HG02798 (cell line): ENCODE measurements at regions not wholly inside any gene's neighbourhood (a gene's known extent, or its start where the extent isn't known, plus 50 kb on each side); places are given as distances from the start of the nearest gene placed in this dataset.
A peak's percentile ranks its signal among the peaks of the same experiment; 100 is the strongest.
"Not testable (repeated sequence)": the region's sequence is repeated elsewhere in the genome, so short reads cannot be mapped to it uniquely, and the experiment has no call there.

Source experiments
- ATAC-seq: cut with Tn5 transposase; IDR thresholded peaks from one replicate; pipeline ENCODE4 v1.9.1; 2021; ENCODE audit warnings: mild to moderate bottlenecking; ENCODE audit not compliant: unreplicated experiment, poor library complexity

DNA sequence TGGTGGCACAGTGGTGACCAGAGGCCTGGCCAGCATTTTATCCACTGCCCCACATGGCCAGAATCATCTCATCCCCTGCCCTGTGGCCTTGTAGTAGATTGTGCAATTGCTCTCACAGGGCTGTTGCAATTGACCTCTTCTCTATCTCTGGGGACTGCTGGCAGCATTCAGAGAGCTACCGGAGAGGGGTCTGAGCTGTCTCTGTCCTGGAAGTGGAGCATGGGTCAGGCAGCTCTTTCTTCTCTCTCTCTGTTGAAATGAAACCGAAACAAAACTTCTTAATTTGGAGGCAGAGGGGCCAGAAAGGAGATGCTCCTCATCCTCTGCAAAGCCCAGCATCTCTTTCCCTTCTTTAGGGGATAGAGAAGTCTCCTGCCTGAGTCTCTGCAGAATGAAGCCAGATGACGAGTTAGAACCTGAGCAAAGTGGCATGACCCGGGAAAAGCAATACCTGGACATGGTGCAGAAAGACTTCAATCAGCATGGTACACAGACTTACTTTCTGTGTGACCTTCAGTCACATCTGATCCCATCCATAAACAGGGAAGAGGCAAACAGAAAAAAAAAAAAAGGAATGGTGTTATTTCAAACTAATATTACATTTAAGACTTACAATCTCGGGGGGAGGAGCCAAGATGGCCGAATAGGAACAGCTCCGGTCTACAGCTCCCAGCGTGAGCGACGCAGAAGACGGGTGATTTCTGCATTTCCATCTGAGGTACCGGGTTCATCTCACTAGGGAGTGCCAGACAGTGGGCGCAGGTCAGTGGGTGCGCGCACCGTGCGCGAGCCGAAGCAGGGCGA is 144.5 kb upstream of the BCL6 start:
- ATAC-seq: no peak

DNA sequence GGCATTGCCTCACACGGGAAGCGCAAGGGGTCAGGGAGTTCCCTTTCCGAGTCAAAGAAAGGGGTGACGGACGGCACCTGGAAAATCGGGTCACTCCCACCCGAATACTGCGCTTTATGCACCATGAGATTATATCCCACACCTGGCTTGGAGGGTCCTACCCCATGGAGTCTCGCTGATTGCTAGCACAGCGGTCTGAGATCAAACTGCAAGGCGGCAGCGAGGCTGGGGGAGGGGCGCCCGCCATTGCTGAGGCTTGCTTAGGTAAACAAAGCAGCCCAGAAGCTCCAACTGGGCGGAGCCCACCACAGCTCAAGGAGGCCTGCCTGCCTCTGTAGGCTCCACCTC is 145.1 kb upstream of the BCL6 start:
- not testable (repeated sequence) for ATAC-seq

DNA sequence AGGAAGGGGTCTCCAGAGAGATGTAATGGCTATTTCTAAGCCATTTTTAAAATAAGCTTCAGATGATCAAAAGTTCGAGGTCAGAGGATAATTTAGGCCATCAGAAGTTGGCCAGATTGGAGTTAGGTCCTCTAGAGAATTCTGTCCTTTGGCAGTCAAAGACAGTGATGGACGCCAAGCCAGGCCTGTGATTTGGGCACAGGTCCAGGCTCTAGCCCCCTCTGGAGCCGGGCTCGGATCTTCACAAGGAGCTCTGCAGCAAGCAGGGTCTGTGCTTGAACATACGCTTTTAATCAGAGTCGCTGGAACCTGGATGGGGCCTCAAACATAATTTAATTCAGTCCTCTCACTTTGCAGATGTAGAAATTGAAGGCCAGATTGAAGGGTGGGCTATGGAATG is 151.4 kb upstream of the BCL6 start:
- ATAC-seq: no peak

- ATAC-seq: no peak
These were observed 154.0 kb upstream of the BCL6 start for GRCh38 chr3:187899246-187899645.

DNA sequence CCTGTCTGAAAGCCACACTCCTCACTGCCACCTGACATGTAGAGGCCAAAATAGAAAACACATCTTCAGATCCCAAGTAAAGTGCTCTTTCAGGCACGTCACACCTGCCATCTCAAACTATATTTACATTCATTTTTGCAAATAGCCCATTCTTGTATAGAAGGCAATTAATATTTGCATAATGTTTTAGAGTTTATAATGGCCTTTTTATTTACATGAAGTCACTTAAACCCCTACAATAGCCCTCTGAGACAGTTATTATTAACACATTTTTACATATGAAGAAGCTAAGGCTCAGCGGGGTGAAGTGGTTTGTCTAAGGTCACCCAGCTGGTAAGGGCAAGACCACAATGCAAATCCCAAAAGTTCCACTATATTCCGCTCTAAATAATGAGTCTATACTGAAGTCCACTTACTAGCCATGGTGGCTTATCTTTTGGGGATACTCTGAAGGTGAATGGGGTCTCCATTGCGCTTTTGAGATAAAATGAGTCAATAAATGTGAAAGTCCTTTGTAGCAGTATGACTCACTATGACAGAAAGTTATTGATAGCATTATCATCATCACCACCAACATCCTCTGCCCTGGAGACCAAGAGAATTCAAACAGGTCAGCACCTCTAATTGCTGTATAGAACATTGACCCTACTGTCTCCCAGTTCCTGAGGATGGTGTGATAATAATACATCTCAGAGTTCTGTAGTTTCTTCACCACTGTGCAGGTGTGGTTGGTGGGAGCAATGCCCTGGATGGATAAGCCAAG is 155.9 kb upstream of the BCL6 start:
- no peak for ATAC-seq

DNA sequence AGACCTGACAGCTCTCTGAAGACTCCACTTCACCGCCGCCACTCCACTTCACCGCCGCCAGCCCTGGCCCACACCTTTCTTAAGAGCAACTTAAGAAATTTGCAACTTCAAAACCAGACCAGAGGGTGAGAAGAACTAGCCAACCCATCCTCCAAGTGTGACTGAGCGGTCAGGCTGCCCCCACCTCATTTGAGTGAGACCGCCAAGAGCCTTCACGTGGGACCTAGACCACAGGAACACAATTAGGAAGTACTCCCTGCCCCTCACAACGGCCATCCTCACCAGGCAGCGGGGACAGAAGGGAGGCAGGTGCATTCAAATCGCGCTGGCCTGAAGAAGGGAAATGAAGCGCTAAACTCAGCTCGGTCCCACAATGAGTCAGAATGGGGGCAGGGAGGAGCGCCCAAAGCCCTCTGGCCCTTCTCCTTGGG is 156.8 kb upstream of the BCL6 start:
- ATAC-seq: peak; percentile 48

GRCh38 chr3:187902936-187903335 is 157.7 kb upstream of the BCL6 start:
- no peak for ATAC-seq

DNA sequence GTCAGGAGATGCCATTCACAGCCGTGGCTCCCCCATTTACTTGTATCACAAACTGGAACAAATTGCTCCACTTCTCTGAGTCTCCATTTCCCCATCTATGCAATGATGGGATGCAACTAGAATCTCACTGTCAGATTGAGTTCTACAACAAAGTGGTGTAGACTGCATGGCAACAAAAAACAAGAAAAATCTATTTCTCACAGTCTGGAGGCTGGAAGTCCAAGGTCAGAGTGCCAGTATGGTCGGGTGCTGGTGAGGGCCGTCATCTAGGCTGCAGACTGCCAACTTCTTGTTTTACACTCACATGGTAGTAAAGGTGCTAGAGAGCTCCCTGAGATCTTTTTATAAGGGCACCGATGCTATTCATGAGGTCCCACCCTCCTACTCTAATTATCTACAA is 158.4 kb upstream of the BCL6 start:
- ATAC-seq: no peak

- no peak for ATAC-seq
These were observed 161.1 kb upstream of the BCL6 start for GRCh38 chr3:187906416-187906815.

- no peak for ATAC-seq
These were observed 161.7 kb upstream of the BCL6 start for GRCh38 chr3:187906920-187907319.

GRCh38 chr3:187909866-187910265 is 164.6 kb upstream of the BCL6 start:
- ATAC-seq: no peak

DNA sequence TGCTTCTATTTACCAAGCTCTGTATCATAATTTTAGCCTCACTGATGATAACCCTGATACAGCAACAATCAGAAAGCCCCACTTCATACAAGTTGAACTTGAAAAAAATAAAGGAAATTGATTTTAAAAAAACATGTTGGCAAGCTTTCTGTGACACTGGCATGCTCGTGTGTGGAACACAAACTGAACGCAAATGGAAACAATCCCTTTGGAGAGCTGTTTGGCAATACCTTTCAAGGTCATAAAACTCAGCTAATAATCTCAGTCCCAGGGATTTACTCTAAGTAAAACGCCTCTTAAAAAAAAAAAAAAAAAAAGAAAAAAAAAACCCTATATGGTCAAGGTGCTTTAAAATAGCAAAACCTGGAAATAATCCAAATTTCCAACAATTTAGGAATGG is 166.7 kb upstream of the BCL6 start:
- ATAC-seq: no peak

DNA sequence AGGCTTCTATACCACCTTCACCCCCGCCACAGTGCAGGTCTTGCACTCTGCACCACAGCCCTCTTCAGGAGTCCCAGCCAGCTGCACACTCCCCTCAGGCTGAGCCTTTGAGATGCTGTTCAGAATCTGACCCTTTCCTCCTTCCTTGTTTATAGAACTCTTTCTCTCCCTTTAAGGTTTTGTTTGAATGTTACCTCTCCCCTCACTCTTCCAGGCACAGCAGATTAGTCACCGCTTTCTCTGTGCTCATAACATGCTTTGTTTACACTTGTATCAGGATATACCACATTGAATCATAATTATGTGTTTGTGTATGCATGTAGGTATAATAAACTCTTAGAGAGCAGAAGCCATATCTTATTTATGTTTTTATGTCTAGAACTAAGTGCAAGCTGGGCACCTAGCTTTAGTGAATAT is 168.4 kb upstream of the BCL6 start:
- no peak for ATAC-seq

GRCh38 chr3:187914231-187914630 is 169.0 kb upstream of the BCL6 start:
- no peak for ATAC-seq

- no peak for ATAC-seq
These were observed 170.8 kb upstream of the BCL6 start for GRCh38 chr3:187916072-187916471.

DNA sequence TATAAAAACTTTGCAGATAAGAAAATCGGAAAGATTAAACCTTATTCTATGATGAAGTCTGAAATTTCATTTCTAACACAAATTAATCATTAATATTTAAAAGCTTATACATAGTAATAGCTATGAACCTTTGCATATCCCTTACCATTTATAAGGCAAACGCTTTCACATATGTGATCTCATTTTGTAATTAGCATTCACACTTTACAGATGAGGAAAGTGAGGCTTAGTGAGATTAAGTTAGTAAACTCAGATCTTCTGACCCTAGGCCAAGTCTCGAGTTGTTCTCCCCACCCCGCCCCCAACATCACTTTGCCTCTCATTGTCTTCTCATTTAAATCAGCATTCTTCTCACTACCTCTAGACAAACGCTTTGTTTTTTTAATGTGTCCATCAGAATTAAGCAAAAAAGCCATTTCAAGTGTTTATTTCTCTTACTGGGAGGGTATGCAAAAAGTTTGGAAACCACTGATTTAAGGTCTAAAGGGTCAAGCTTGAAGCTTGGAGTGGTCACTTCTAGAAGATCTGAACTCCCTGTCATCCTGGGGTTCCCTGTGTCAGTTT is 172.9 kb upstream of the BCL6 start:
- ATAC-seq: no peak

DNA sequence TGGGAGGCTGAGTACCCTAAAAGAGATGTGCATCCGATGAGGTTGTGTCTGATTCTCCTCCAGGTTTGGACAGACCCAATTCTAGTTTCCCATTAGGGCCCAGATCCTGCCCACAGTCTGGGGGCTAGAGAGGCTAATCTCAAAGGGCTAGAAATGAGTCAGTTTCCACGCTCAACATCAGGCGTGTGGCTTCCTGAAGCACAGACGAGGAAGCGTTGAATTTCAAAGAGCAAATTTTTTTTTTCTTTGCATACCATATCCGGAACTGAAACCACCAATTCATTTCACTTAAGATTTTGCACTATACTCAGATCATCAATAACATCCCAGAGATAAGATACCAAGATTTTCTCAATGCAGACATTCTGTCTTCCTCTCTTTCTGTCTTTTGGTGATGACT is 173.8 kb upstream of the BCL6 start:
- ATAC-seq: peak; percentile 86

GRCh38 chr3:187919544-187919943 is 174.3 kb upstream of the BCL6 start:
- no peak for ATAC-seq

DNA sequence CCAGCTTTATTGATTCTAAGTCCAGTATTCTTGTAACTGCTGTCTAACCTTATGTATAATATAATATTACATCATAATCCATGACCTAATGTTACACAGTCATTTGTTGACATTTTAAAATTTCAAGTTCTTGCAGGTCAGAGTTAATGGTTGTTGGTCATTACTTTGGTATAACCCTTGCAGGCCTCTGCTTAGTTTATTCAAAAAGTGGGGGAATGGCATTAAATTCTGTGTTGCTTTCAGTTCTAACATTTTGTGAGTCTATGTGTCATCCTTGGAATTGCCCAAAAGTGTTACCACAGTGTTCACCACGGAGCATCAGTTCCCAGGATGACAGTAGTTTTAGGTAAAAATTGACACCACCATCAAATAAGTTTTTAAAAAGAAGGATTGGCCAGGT is 174.8 kb upstream of the BCL6 start:
- ATAC-seq: no peak

DNA sequence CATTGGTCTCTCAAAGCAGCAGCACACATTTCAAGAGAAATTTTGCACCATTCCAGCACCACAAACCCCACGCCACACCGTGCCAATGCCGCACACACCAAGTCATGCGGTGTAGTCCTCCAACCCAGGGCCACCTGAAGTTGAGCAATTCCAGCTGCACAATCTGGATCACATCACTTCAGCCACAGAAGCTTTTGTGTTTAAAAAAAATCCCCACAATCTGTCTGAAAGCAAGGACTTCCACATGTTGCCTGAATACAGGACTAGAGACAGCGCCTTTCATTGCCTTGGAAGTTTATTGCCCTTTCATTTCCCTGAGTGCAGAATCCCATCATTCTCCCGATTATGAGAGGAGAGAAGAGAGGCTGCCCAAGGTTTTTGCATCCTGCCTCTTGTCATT is 175.6 kb upstream of the BCL6 start:
- no peak for ATAC-seq

- ATAC-seq: no peak
These were observed 176.3 kb upstream of the BCL6 start for GRCh38 chr3:187921391-187922074.
